ENCODE measurements at regions not wholly inside any gene's neighbourhood (a gene's known extent, or its start where the extent isn't known, plus 50 kb on each side); places are given as distances from the start of the nearest gene placed in this dataset.

GRCh38 chr11:112380464-112380863, 119.8 kb upstream of the PLET1 start:
- intact Hi-C loops (cut with micrococcal nuclease): no loop called here
- H3K4me3 Mint-ChIP-seq: no peak overlapping the region
- Histone ChIP-seq H3K27me3 (ENCODE audit: control insufficient read depth, insufficient read depth, low read length) (no peaks in the 10 kb centered on the region), H3K27ac (ENCODE audit: low read length) (no peak overlapping the region), H3K36me3 (ENCODE audit: control insufficient read depth, insufficient read depth, low read length) (no peaks in the 10 kb centered on the region), H3K4me1 (ENCODE audit: control insufficient read depth, insufficient read depth, low read length) (no peaks in the 10 kb centered on the region), H3K9me3 (ENCODE audit: control insufficient read depth, insufficient read depth, low read length) (no peaks in the 10 kb centered on the region), H3K4me3 (ENCODE audit: low read length) (no peak overlapping the region)
- no peak overlapping the region for H3K27ac Mint-ChIP-seq
- no peaks in the 10 kb centered on the region for H3K9me3 Mint-ChIP-seq
- DNase-seq (no peak), ATAC-seq (no peak)
- H3K36me3 Mint-ChIP-seq: no peaks in the 10 kb centered on the region
- peaks cover 0 to 7% of the 10 kb centered on the region in 2 donors for H3K27me3 Mint-ChIP-seq (ENCODE audit: low read depth in 2 of 2)
- no peak for TF ChIP-seq CTCF (IDR thresholded peaks at IDR 0.05)
- 96% methylated on average over 9 of the region's 9 CpGs for WGBS (ENCODE audit: insufficient coverage)
- H3K4me1 Mint-ChIP-seq: no peaks in the 10 kb centered on the region

GRCh38 chr11:112381578-112381977, 120.9 kb upstream of the PLET1 start:
- no peaks in the 10 kb centered on the region for H3K4me1 Mint-ChIP-seq
- ATAC-seq: no peak
- Histone ChIP-seq H3K4me1 (ENCODE audit: control insufficient read depth, insufficient read depth, low read length) (no peaks in the 10 kb centered on the region), H3K27ac (ENCODE audit: low read length) (no peak overlapping the region), H3K27me3 (ENCODE audit: control insufficient read depth, insufficient read depth, low read length) (no peaks in the 10 kb centered on the region), H3K36me3 (ENCODE audit: control insufficient read depth, insufficient read depth, low read length) (no peaks in the 10 kb centered on the region), H3K9me3 (ENCODE audit: control insufficient read depth, insufficient read depth, low read length) (no peaks in the 10 kb centered on the region), H3K4me3 (ENCODE audit: low read length) (no peak overlapping the region)
- no peaks in the 10 kb centered on the region for H3K36me3 Mint-ChIP-seq
- no peaks in the 10 kb centered on the region for H3K9me3 Mint-ChIP-seq
- TF ChIP-seq CTCF (IDR thresholded peaks at IDR 0.05): no peak
- intact Hi-C loops (cut with micrococcal nuclease): no loop called here
- no peak overlapping the region for H3K4me3 Mint-ChIP-seq
- peaks cover 0 to 7% of the 10 kb centered on the region in 2 donors for H3K27me3 Mint-ChIP-seq (ENCODE audit: low read depth in 2 of 2)
- no peak for DNase-seq
- no peak overlapping the region for H3K27ac Mint-ChIP-seq
- WGBS (ENCODE audit: insufficient coverage): 78% methylated on average over 5 of the region's 5 CpGs

GRCh38 chr11:112382561-112382960, 121.9 kb upstream of the PLET1 start:
- 79% methylated on average over 5 of the region's 5 CpGs for WGBS (ENCODE audit: insufficient coverage)
- TF ChIP-seq CTCF (IDR thresholded peaks at IDR 0.05): no peak
- intact Hi-C loops (cut with micrococcal nuclease): no loop called here

GRCh38 chr11:112388496-112388895, 127.8 kb upstream of the PLET1 start:
- Histone ChIP-seq H3K4me1 (ENCODE audit: control insufficient read depth, insufficient read depth, low read length) (no peaks in the 10 kb centered on the region), H3K9me3 (ENCODE audit: control insufficient read depth, insufficient read depth, low read length) (no peaks in the 10 kb centered on the region), H3K27me3 (ENCODE audit: control insufficient read depth, insufficient read depth, low read length) (no peaks in the 10 kb centered on the region), H3K27ac (ENCODE audit: low read length) (no peak overlapping the region), H3K36me3 (ENCODE audit: control insufficient read depth, insufficient read depth, low read length) (no peaks in the 10 kb centered on the region), H3K4me3 (ENCODE audit: low read length) (no peak overlapping the region)
- Mint-ChIP-seq H3K9me3 (peaks cover 2 to 3% of the 10 kb centered on the region in 2 donors), H3K27ac (no peak overlapping the region), H3K4me1 (no peaks in the 10 kb centered on the region), H3K36me3 (no peaks in the 10 kb centered on the region), H3K27me3 (ENCODE audit: low read depth in 2 of 2) (peaks cover 11 to 14% of the 10 kb centered on the region in 2 donors), H3K4me3 (no peak overlapping the region)
- no peak for ATAC-seq
- intact Hi-C loops (cut with micrococcal nuclease): no loop called here
- no peak for DNase-seq
- TF ChIP-seq CTCF (IDR thresholded peaks at IDR 0.05): no peak

More at GRCh38 chr11:112382561-112382960, 121.9 kb upstream of the PLET1 start:
- Mint-ChIP-seq H3K4me1 (no peaks in the 10 kb centered on the region), H3K27me3 (ENCODE audit: low read depth in 2 of 2) (peaks cover 0 to 7% of the 10 kb centered on the region in 2 donors), H3K27ac (no peak overlapping the region), H3K9me3 (no peaks in the 10 kb centered on the region), H3K36me3 (no peaks in the 10 kb centered on the region), H3K4me3 (no peak overlapping the region)
- Histone ChIP-seq H3K27ac (ENCODE audit: low read length) (no peak overlapping the region), H3K4me1 (ENCODE audit: control insufficient read depth, insufficient read depth, low read length) (no peaks in the 10 kb centered on the region), H3K27me3 (ENCODE audit: control insufficient read depth, insufficient read depth, low read length) (no peaks in the 10 kb centered on the region), H3K9me3 (ENCODE audit: control insufficient read depth, insufficient read depth, low read length) (no peaks in the 10 kb centered on the region), H3K4me3 (ENCODE audit: low read length) (no peak overlapping the region), H3K36me3 (ENCODE audit: control insufficient read depth, insufficient read depth, low read length) (no peaks in the 10 kb centered on the region)
- ATAC-seq (no peak), DNase-seq (no peak)

Data from natural killer cell (primary cell).